OCI-LY1 (cell line): ENCODE measurements at regions not wholly inside any gene's neighbourhood (a gene's known extent, or its start where the extent isn't known, plus 50 kb on each side); places are given as distances from the start of the nearest gene placed in this dataset.

ENCODE experiments used
- EZH2 ChIP-seq: fragments of 200-600 bp; sonication (generic), shearing (Covaris generic); IDR thresholded peaks from 2 replicates; pipeline ENCODE4 v1.8.0; 2017; ENCODE audit warnings: borderline replicate concordance, mixed run types, mild to moderate bottlenecking, antibody characterized with exemption, low read length, moderate library complexity, mixed read lengths
- TF ChIP-seq, protein P1 (sequence below): fragments of 200-600 bp; sonication (generic), shearing (Covaris generic); IDR thresholded peaks from 2 replicates; pipeline ENCODE4 v1.5.1; 2017; ENCODE audit warnings: mild to moderate bottlenecking, antibody characterized with exemption, low read length, moderate library complexity, mixed read lengths

- TF ChIP-seq, protein P1, sequence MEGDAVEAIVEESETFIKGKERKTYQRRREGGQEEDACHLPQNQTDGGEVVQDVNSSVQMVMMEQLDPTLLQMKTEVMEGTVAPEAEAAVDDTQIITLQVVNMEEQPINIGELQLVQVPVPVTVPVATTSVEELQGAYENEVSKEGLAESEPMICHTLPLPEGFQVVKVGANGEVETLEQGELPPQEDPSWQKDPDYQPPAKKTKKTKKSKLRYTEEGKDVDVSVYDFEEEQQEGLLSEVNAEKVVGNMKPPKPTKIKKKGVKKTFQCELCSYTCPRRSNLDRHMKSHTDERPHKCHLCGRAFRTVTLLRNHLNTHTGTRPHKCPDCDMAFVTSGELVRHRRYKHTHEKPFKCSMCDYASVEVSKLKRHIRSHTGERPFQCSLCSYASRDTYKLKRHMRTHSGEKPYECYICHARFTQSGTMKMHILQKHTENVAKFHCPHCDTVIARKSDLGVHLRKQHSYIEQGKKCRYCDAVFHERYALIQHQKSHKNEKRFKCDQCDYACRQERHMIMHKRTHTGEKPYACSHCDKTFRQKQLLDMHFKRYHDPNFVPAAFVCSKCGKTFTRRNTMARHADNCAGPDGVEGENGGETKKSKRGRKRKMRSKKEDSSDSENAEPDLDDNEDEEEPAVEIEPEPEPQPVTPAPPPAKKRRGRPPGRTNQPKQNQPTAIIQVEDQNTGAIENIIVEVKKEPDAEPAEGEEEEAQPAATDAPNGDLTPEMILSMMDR, result no peak
- no peak for TF ChIP-seq EZH2
Observed at GRCh38 chr2:52629944-52630343, 1137.7 kb upstream of the CHAC2 start.
